ENCODE measurements at regions not wholly inside any gene's neighbourhood (a gene's known extent, or its start where the extent isn't known, plus 50 kb on each side); places are given as distances from the start of the nearest gene placed in this dataset.

DNA sequence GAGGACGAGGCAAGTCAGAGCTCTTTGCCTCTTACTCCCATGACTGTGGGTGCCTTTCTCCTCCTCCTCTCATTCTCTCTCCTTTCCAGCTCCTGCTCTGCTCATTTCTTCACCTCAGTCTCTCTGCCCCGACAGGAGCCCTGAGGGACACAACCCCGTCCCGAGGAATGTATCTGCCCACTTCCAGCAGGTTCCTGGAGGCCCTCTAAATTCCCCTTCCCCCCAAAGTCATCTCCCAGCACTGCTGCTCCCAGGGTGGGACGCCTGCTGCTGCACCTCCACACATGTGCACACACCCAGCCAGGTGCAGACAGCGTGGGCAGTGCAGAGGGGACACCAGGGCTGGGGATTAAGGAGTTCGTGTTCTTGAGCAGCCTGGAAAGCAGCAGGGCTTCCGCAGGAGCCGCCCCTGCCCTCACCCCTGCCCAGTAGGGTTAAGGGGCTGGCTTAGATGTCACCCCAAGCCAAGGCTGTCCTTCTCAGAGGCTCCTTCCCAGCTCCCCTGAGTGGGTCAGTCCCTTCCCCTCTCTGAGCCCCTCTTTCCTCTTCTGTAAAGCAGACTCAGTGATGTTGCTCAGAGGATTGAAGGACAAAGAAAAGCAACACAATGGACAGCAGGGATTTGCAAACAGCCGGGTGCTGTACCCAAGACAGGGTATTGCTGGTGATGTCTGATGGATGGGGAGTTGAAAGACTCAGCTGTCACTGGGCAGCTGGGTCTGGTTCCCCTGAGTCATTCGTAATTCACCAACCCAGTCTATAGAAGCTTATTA lies 346.0 kb downstream of the MATN1 start:
- H3K36me3 ChIP-seq (ENCODE audit: control insufficient read depth in 2 of 2, insufficient read depth in 2 of 2, low read length in 1 of 2): no peaks in the 10 kb centered on the region
- POLR2A ChIA-PET: no interaction called here
- H3K27ac ChIP-seq (ENCODE audit: control insufficient read depth, insufficient read depth): no peak overlapping the region
- H3K79me2 ChIP-seq (ENCODE audit: control insufficient read depth, insufficient read depth, low read length): no peaks in the 10 kb centered on the region
- no peaks in the 10 kb centered on the region for H3K9me3 ChIP-seq (replicated peaks; ENCODE audit: control insufficient read depth, insufficient read depth, low read length)
- FAIRE-seq (no peak), ATAC-seq (no peak), DNase-seq (ENCODE audit: low read depth, low spot score) (no peak)
- intact Hi-C loops (cut with micrococcal nuclease; ENCODE audit: unreplicated experiment): no loop called here
- in situ Hi-C loops (cut with MboI): no loop called here
- SMC1A ChIA-PET (ENCODE audit: uncharacterized antibody, unreplicated experiment): no interaction called here
- H2AFZ ChIP-seq (ENCODE audit: control insufficient read depth, low read depth, low read length): no peak overlapping the region
- H3K9ac ChIP-seq (ENCODE audit: control insufficient read depth, insufficient read depth, low read length): no peak overlapping the region
- 7% methylated on average over 10 of the region's 11 CpGs for WGBS (ENCODE audit: insufficient coverage, insufficient replicate concordance, low lambda C conversion rate, missing lambda C conversion rate)
- RAD21 ChIA-PET (ENCODE audit: unreplicated experiment): no interaction called here
- no peak overlapping the region for H3K4me2 ChIP-seq (ENCODE audit: control insufficient read depth, insufficient read depth)
- BruUV-seq (replicated peaks): no TSS peak
- CTCF ChIA-PET: no interaction called here
- no peak overlapping the region for H3K4me3 ChIP-seq
- no peaks in the 10 kb centered on the region for H3K4me1 ChIP-seq (ENCODE audit: control insufficient read depth, insufficient read depth, low read length)
- peaks cover 0 to 4% of the 10 kb centered on the region in 2 experiments; a peak in 1 of 4 replicates for H3K27me3 ChIP-seq (replicated peaks in 1 of 2; ENCODE audit: control insufficient read depth in 2 of 2, insufficient read depth in 2 of 2, low read length in 1 of 2)
- no peaks in the 10 kb centered on the region for H4K20me1 ChIP-seq (ENCODE audit: control insufficient read depth, insufficient read depth)
- no peak for TF ChIP-seq NRF1 (conservative IDR thresholded peaks at IDR 0.05; ENCODE audit: low read depth, low read length)
- no peak for TF ChIP-seq MYB (IDR thresholded peaks at IDR 0.05; ENCODE audit: borderline replicate concordance, low read depth, low read length)
- TF ChIP-seq BMI1 (IDR thresholded peaks at IDR 0.05; ENCODE audit: borderline replicate concordance): no peak
- TF ChIP-seq SMC3 (IDR thresholded peaks at IDR 0.05; ENCODE audit: borderline replicate concordance, low read length): no peak
- TF ChIP-seq STAT3 (IDR thresholded peaks at IDR 0.05; ENCODE audit: low read depth, low read length): no peak
- no peak for TF ChIP-seq NR2C1 (IDR thresholded peaks at IDR 0.05)
- TF ChIP-seq, protein P1, sequence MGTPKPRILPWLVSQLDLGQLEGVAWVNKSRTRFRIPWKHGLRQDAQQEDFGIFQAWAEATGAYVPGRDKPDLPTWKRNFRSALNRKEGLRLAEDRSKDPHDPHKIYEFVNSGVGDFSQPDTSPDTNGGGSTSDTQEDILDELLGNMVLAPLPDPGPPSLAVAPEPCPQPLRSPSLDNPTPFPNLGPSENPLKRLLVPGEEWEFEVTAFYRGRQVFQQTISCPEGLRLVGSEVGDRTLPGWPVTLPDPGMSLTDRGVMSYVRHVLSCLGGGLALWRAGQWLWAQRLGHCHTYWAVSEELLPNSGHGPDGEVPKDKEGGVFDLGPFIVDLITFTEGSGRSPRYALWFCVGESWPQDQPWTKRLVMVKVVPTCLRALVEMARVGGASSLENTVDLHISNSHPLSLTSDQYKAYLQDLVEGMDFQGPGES (IDR thresholded peaks at IDR 0.05): no peak
- TF ChIP-seq IKZF1 (conservative IDR thresholded peaks at IDR 0.05): no peak
- TF ChIP-seq MTA3 (IDR thresholded peaks at IDR 0.05; ENCODE audit: borderline replicate concordance, low read length): no peak
- TF ChIP-seq CHD4 (IDR thresholded peaks at IDR 0.05): no peak
- TF ChIP-seq, protein P2, sequence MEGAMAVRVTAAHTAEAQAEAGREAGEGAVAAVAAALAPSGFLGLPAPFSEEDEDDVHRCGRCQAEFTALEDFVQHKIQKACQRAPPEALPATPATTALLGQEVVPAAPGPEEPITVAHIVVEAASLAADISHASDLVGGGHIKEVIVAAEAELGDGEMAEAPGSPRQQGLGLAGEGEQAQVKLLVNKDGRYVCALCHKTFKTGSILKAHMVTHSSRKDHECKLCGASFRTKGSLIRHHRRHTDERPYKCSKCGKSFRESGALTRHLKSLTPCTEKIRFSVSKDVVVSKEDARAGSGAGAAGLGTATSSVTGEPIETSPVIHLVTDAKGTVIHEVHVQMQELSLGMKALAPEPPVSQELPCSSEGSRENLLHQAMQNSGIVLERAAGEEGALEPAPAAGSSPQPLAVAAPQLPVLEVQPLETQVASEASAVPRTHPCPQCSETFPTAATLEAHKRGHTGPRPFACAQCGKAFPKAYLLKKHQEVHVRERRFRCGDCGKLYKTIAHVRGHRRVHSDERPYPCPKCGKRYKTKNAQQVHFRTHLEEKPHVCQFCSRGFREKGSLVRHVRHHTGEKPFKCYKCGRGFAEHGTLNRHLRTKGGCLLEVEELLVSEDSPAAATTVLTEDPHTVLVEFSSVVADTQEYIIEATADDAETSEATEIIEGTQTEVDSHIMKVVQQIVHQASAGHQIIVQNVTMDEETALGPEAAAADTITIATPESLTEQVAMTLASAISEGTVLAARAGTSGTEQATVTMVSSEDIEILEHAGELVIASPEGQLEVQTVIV (IDR thresholded peaks at IDR 0.05; ENCODE audit: borderline replicate concordance, partially characterized antibody): no peak
- TF ChIP-seq TBL1XR1 (IDR thresholded peaks at IDR 0.05; ENCODE audit: low read depth, low read length): no peak
- TF ChIP-seq PML (IDR thresholded peaks at IDR 0.05; ENCODE audit: low read length): no peak
- no peak for TF ChIP-seq CEBPB (IDR thresholded peaks at IDR 0.05; ENCODE audit: borderline replicate concordance in 1 of 2, low read depth in 2 of 2, low read length in 2 of 2)
- TF ChIP-seq NR2C2 (IDR thresholded peaks at IDR 0.05; ENCODE audit: borderline replicate concordance, control insufficient read depth, insufficient read length, low read depth): no peak
- TF ChIP-seq SMARCA5 (IDR thresholded peaks at IDR 0.05): no peak
- TF ChIP-seq, protein P3, sequence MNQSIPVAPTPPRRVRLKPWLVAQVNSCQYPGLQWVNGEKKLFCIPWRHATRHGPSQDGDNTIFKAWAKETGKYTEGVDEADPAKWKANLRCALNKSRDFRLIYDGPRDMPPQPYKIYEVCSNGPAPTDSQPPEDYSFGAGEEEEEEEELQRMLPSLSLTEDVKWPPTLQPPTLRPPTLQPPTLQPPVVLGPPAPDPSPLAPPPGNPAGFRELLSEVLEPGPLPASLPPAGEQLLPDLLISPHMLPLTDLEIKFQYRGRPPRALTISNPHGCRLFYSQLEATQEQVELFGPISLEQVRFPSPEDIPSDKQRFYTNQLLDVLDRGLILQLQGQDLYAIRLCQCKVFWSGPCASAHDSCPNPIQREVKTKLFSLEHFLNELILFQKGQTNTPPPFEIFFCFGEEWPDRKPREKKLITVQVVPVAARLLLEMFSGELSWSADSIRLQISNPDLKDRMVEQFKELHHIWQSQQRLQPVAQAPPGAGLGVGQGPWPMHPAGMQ (IDR thresholded peaks at IDR 0.05; ENCODE audit: borderline replicate concordance): no peak
- TF ChIP-seq KAT2A (conservative IDR thresholded peaks at IDR 0.05; ENCODE audit: control insufficient read depth, low read depth, low read length): no peak
- TF ChIP-seq PAX8 (IDR thresholded peaks at IDR 0.05): no peak
